ENCODE measurements at regions not wholly inside any gene's neighbourhood (a gene's known extent, or its start where the extent isn't known, plus 50 kb on each side); places are given as distances from the start of the nearest gene placed in this dataset.

DNA sequence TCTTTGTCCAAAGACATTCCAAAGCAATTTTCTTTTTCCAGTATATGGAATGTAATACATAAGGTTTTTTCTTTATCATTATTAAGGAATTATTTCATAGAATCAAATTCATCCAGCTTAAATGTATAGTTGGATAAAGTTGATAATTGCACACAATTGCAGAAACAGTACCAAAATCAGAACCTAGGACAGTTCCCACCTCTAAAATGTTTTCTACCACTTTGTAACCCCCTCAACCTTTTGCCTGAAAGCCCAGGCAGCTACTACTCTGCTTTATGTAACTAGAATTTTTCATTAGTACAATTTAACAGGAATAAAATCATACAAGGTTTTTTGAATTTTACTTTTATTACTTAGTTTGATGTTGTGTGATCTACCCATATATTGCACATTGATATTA, 98.0 kb downstream of the PRR20E start:
- no peaks in the 10 kb centered on the region for H3F3A ChIP-seq (ENCODE audit: insufficient read depth)
- no peak overlapping the region for H2AFZ ChIP-seq (ENCODE audit: low read depth, low read length, severe bottlenecking)
- no peaks in the 10 kb centered on the region for H3K9me2 ChIP-seq (replicated peaks; ENCODE audit: insufficient read depth, low read length)
- no peak overlapping the region for H3K4me2 ChIP-seq (ENCODE audit: low read depth, low read length, poor library complexity, severe bottlenecking)
- no peak overlapping the region for H3K27ac ChIP-seq (ENCODE audit: low read depth, low read length)
- H3K27me3 ChIP-seq (ENCODE audit: low read length), result no peaks in the 10 kb centered on the region
- no peaks in the 10 kb centered on the region for H3K9me3 ChIP-seq (ENCODE audit: insufficient read depth, low read length)
- TF ChIP-seq EZH2phosphoT487 (conservative IDR thresholded peaks at IDR 0.05; ENCODE audit: low read length), result no peak
- TF ChIP-seq, protein P1, sequence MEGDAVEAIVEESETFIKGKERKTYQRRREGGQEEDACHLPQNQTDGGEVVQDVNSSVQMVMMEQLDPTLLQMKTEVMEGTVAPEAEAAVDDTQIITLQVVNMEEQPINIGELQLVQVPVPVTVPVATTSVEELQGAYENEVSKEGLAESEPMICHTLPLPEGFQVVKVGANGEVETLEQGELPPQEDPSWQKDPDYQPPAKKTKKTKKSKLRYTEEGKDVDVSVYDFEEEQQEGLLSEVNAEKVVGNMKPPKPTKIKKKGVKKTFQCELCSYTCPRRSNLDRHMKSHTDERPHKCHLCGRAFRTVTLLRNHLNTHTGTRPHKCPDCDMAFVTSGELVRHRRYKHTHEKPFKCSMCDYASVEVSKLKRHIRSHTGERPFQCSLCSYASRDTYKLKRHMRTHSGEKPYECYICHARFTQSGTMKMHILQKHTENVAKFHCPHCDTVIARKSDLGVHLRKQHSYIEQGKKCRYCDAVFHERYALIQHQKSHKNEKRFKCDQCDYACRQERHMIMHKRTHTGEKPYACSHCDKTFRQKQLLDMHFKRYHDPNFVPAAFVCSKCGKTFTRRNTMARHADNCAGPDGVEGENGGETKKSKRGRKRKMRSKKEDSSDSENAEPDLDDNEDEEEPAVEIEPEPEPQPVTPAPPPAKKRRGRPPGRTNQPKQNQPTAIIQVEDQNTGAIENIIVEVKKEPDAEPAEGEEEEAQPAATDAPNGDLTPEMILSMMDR (IDR thresholded peaks at IDR 0.05; ENCODE audit: insufficient read depth, low read length, poor library complexity, severe bottlenecking), result no peak
- H3K79me2 ChIP-seq (ENCODE audit: insufficient read depth, low read length), result no peaks in the 10 kb centered on the region
- H4K20me1 ChIP-seq (ENCODE audit: low read depth, low read length), result no peaks in the 10 kb centered on the region
- no peaks in the 10 kb centered on the region for H3K36me3 ChIP-seq (ENCODE audit: low read length)
- H3K9ac ChIP-seq (ENCODE audit: low read length), result no peak overlapping the region
- H3K4me3 ChIP-seq (ENCODE audit: insufficient read depth, low read length, poor library complexity, severe bottlenecking), result no peak overlapping the region

DNA sequence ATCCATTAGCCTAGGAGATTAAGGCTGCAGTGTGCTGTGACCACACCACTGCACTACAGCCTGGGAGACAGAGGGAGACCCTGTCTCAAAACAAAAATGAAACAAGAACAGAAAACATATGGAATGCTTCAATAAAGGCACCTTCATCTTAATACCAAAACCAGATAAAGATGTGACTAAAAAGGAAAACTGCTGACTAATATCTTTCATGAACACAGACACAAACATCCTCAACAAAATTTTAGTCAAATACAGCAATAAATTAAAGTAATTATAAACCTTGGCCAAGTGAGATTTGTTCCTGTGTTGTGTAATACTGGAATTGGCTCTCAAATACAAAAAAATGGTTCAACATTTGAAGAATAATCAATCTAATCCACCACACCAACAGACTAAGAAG, 103.5 kb downstream of the PRR20E start:
- Histone ChIP-seq H3K79me2 (ENCODE audit: insufficient read depth, low read length) (no peaks in the 10 kb centered on the region), H2AFZ (ENCODE audit: low read depth, low read length, severe bottlenecking) (no peak overlapping the region), H3K9me3 (ENCODE audit: insufficient read depth, low read length) (no peaks in the 10 kb centered on the region; the same call in 1 of the 2 replicates), H3F3A (ENCODE audit: insufficient read depth) (no peaks in the 10 kb centered on the region), H3K27ac (ENCODE audit: low read depth, low read length) (no peak overlapping the region), H3K9ac (ENCODE audit: low read length) (no peak overlapping the region), H3K4me3 (ENCODE audit: insufficient read depth, low read length, poor library complexity, severe bottlenecking) (no peak overlapping the region), H3K36me3 (ENCODE audit: low read length) (no peaks in the 10 kb centered on the region), H3K4me2 (ENCODE audit: low read depth, low read length, poor library complexity, severe bottlenecking) (no peak overlapping the region), H3K9me2 (replicated peaks; ENCODE audit: insufficient read depth, low read length) (no peaks in the 10 kb centered on the region), H3K27me3 (ENCODE audit: low read length) (no peaks in the 10 kb centered on the region), H4K20me1 (ENCODE audit: low read depth, low read length) (no peaks in the 10 kb centered on the region)
- TF ChIP-seq EZH2phosphoT487 (conservative IDR thresholded peaks at IDR 0.05; ENCODE audit: low read length), result no peak

DNA sequence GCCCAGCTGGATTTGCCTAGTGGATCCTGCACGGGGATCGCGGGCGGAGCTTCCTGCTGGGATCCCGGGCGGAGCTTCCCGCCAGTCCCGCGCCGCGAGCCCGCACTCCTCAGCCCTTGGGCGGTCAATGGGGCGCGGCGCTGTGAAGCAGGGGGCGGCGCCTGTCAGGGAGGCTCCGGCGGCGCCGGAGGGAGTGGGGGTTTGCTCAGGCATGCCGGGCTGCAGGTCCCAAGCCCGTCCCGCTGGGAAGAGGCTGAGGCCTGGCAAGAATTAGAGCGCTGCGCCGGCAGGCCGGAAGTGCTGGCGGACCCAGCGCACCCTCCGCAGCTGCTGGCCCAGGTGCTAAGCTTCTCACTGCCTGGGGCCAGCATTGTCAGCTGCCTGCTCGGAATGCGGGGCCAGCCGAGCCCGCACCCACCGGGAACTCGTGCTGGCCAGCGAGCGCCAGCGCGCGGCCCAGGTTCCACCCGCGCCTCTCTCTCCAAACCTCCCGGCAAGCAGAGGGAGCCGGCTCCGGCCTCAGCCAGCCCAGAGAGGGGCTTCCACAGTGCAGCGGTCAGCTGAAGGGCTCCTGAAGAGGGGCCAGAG, 119.6 kb downstream of the PRR20E start:
- Histone ChIP-seq H3F3A (ENCODE audit: insufficient read depth) (no peaks in the 10 kb centered on the region), H3K9me3 (ENCODE audit: insufficient read depth, low read length) (no peaks in the 10 kb centered on the region), H3K36me3 (ENCODE audit: low read length) (no peaks in the 10 kb centered on the region), H3K4me3 (ENCODE audit: insufficient read depth, low read length, poor library complexity, severe bottlenecking) (no peak overlapping the region), H3K9me2 (replicated peaks; ENCODE audit: insufficient read depth, low read length) (no peaks in the 10 kb centered on the region), H3K4me2 (ENCODE audit: low read depth, low read length, poor library complexity, severe bottlenecking) (no peak overlapping the region), H3K27ac (ENCODE audit: low read depth, low read length) (no peak overlapping the region), H2AFZ (ENCODE audit: low read depth, low read length, severe bottlenecking) (no peak overlapping the region), H4K20me1 (ENCODE audit: low read depth, low read length) (no peaks in the 10 kb centered on the region), H3K27me3 (ENCODE audit: low read length) (no peaks in the 10 kb centered on the region), H3K79me2 (ENCODE audit: insufficient read depth, low read length) (no peaks in the 10 kb centered on the region), H3K9ac (ENCODE audit: low read length) (no peak overlapping the region)
- no peak for TF ChIP-seq EZH2phosphoT487 (conservative IDR thresholded peaks at IDR 0.05; ENCODE audit: low read length)
- TF ChIP-seq, protein P1 (IDR thresholded peaks at IDR 0.05; ENCODE audit: insufficient read depth, low read length, poor library complexity, severe bottlenecking), result no peak

DNA sequence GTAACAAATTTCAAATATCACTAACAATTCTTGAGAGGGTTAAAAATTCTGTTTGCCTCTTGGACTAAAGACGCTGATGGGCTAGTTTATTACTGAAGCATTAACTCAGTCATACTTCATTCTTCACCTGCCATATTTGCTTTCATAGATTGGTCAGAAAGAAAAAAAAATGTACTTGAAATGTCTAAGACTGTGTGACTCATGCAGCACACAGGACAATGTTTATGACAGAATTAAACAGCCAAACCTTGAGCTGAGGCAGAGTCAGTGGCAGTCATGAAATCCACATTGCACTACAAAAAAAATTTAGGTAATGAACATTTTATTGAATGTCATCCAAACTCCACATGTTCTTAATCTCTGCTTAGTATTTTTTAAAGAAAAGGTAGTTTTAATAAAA, 135.6 kb downstream of the PRR20E start:
- no peaks in the 10 kb centered on the region for H3F3A ChIP-seq (ENCODE audit: insufficient read depth)
- TF ChIP-seq, protein P1 (IDR thresholded peaks at IDR 0.05; ENCODE audit: insufficient read depth, low read length, poor library complexity, severe bottlenecking), result no peak
- TF ChIP-seq EZH2phosphoT487 (conservative IDR thresholded peaks at IDR 0.05; ENCODE audit: low read length), result no peak
- H3K27ac ChIP-seq (ENCODE audit: low read depth, low read length), result no peak overlapping the region
- no peak overlapping the region for H3K4me2 ChIP-seq (ENCODE audit: low read depth, low read length, poor library complexity, severe bottlenecking)
- no peak overlapping the region for H2AFZ ChIP-seq (ENCODE audit: low read depth, low read length, severe bottlenecking)
- no peaks in the 10 kb centered on the region; the same call in 1 of the 2 replicates for H3K9me3 ChIP-seq (ENCODE audit: insufficient read depth, low read length)
- H3K9ac ChIP-seq (ENCODE audit: low read length), result no peak overlapping the region
- H3K4me3 ChIP-seq (ENCODE audit: insufficient read depth, low read length, poor library complexity, severe bottlenecking), result no peak overlapping the region
- no peaks in the 10 kb centered on the region for H4K20me1 ChIP-seq (ENCODE audit: low read depth, low read length)
- no peaks in the 10 kb centered on the region for H3K9me2 ChIP-seq (replicated peaks; ENCODE audit: insufficient read depth, low read length)
- no peaks in the 10 kb centered on the region for H3K36me3 ChIP-seq (ENCODE audit: low read length)
- H3K79me2 ChIP-seq (ENCODE audit: insufficient read depth, low read length), result no peaks in the 10 kb centered on the region
- H3K27me3 ChIP-seq (ENCODE audit: low read length), result no peaks in the 10 kb centered on the region
